ENCODE measurements at regions not wholly inside any gene's neighbourhood (a gene's known extent, or its start where the extent isn't known, plus 50 kb on each side); places are given as distances from the start of the nearest gene placed in this dataset.
"Not testable (repeated sequence)": the region's sequence is repeated elsewhere in the genome, so short reads cannot be mapped to it uniquely, and the experiment has no call there.

DNA sequence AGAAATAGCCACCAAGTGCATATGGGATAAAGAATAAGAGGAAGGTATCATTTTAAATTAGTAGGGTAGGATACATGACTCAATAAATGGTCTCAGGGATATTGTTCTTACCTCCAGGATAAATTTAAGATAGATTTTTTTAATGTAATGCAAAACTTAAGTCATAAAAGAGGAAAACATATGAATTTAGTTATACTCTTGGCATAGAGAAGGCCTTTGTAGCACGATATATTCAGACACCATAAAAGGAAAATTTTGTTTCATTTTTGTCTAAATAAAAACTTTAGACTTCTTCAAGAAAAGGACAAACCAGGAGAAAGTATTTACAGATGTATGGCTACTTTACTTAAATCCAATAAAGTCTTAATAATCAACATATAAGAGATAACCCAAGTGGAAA, 78.5 kb upstream of the CAB39 start:
- Histone ChIP-seq H3K36me3 (replicated peaks in 1 of 2; ENCODE audit: control extremely low read depth in 1 of 2, control insufficient read depth in 1 of 2, extremely low read depth in 1 of 2, insufficient read depth in 2 of 2, low read length in 1 of 2) (no peaks in the 10 kb centered on the region), H2AFZ (ENCODE audit: insufficient read depth, low read depth, low read length, poor library complexity, severe bottlenecking) (no peak overlapping the region), H3K79me2 (ENCODE audit: control insufficient read depth, insufficient read depth, low read length) (no peaks in the 10 kb centered on the region), H3K27ac (ENCODE audit: low read length in 2 of 2) (no peak overlapping the region), H3K4me1 (ENCODE audit: control insufficient read depth in 2 of 2, insufficient read depth in 2 of 2, low read length in 2 of 2) (peaks cover 11 to 13% of the 10 kb centered on the region in 2 donors), H3K27me3 (replicated peaks in 1 of 4; ENCODE audit: control extremely low read depth in 1 of 4, control insufficient read depth in 3 of 4, insufficient read depth in 4 of 4, low read length in 3 of 4) (no peaks in the 10 kb centered on the region), H3K9me3 (ENCODE audit: control extremely low read depth in 1 of 3, control insufficient read depth in 2 of 3, insufficient read depth in 1 of 3, low read length in 2 of 3) (no peaks in the 10 kb centered on the region), H4K20me1 (ENCODE audit: control insufficient read depth, insufficient read depth, low read length, poor library complexity, severe bottlenecking) (no peaks in the 10 kb centered on the region), H3K9ac (ENCODE audit: low read length) (no peak overlapping the region), H3K4me3 (ENCODE audit: control extremely low read depth in 1 of 5, extremely low read depth in 1 of 5, insufficient read depth in 1 of 5, low read depth in 2 of 5, low read length in 4 of 5) (no peak overlapping the region), H3K4me2 (replicated peaks; ENCODE audit: low read depth, low read length, poor library complexity, severe bottlenecking) (no peak overlapping the region)
- Mint-ChIP-seq H3K4me3 (no peak overlapping the region), H3K9me3 (ENCODE audit: insufficient read depth) (no peaks in the 10 kb centered on the region), H3K27ac (no peak overlapping the region), H3K4me1 (peaks cover 13% of the 10 kb centered on the region), H3K27me3 (no peaks in the 10 kb centered on the region)
- TF ChIP-seq, protein P1, sequence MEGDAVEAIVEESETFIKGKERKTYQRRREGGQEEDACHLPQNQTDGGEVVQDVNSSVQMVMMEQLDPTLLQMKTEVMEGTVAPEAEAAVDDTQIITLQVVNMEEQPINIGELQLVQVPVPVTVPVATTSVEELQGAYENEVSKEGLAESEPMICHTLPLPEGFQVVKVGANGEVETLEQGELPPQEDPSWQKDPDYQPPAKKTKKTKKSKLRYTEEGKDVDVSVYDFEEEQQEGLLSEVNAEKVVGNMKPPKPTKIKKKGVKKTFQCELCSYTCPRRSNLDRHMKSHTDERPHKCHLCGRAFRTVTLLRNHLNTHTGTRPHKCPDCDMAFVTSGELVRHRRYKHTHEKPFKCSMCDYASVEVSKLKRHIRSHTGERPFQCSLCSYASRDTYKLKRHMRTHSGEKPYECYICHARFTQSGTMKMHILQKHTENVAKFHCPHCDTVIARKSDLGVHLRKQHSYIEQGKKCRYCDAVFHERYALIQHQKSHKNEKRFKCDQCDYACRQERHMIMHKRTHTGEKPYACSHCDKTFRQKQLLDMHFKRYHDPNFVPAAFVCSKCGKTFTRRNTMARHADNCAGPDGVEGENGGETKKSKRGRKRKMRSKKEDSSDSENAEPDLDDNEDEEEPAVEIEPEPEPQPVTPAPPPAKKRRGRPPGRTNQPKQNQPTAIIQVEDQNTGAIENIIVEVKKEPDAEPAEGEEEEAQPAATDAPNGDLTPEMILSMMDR (IDR thresholded peaks at IDR 0.05) = no peak
- no peak for TF ChIP-seq EZH2 (IDR thresholded peaks at IDR 0.05; ENCODE audit: borderline replicate concordance, insufficient read depth, low read depth, low read length, poor library complexity, severe bottlenecking)
- WGBS (ENCODE audit: insufficient coverage) = no CpG with 5 or more reads among the region's 1 CpG
- POLR2A ChIA-PET = interaction anchor here (0.7 kb wide), 1 partner anchor 74 kb away, joined by 7 read pairs; no protein-coding TSS in a partner anchor
- ATAC-seq (ENCODE audit: low read depth) (no peak), DNase-seq (no peak)
- CTCF ChIA-PET = interaction anchor here (0.7 kb wide), 1 partner anchor 10 kb away, joined by 3 read pairs; no protein-coding TSS in a partner anchor
- intact Hi-C loops (cut with micrococcal nuclease) = no loop called here

DNA sequence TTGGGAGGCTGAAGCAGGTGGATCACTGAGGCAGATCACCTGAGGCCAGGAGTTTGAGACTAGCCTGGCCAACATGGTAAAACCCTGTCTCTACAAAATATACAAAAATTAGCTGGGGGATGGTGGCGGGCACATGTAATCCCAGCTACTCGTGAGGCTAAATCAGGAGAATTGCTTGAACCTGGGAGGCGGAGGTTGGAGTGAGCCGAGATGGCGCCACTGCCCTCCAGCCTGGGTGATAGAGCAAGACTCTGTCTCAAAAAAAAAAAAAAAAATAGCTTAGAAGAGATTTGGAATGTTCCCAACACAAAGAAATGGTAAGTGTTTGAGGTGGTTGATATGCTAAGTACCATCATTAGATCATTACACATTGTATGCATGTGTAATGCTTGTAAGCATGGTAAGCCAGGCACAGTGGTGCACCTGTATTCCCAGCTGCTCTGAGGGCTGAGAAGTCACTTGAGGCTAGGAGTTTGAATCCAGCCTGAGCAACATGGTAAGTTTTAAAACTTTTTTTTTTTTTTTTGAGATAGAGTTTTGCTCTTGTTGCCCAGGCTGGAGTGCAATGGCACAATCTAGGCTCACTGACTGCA, 77.8 kb upstream of the CAB39 start:
- CTCF ChIA-PET; intact Hi-C loops (cut with micrococcal nuclease); H3K4me3 ChIP-seq (ENCODE audit: control extremely low read depth in 1 of 5, extremely low read depth in 1 of 5, insufficient read depth in 1 of 5, low read depth in 2 of 5, low read length in 4 of 5); H3K4me3 Mint-ChIP-seq; H3K79me2 ChIP-seq (ENCODE audit: control insufficient read depth, insufficient read depth, low read length); H3K9me3 Mint-ChIP-seq (ENCODE audit: insufficient read depth); H3K9ac ChIP-seq (ENCODE audit: low read length); H3K36me3 ChIP-seq (replicated peaks in 1 of 2; ENCODE audit: control extremely low read depth in 1 of 2, control insufficient read depth in 1 of 2, extremely low read depth in 1 of 2, insufficient read depth in 2 of 2, low read length in 1 of 2); H3K4me2 ChIP-seq (replicated peaks; ENCODE audit: low read depth, low read length, poor library complexity, severe bottlenecking); H3K27me3 ChIP-seq (replicated peaks in 1 of 4; ENCODE audit: control extremely low read depth in 1 of 4, control insufficient read depth in 3 of 4, insufficient read depth in 4 of 4, low read length in 3 of 4); H3K27ac ChIP-seq (ENCODE audit: low read length in 2 of 2); H3K9me3 ChIP-seq (ENCODE audit: control extremely low read depth in 1 of 3, control insufficient read depth in 2 of 3, insufficient read depth in 1 of 3, low read length in 2 of 3); DNase-seq; H2AFZ ChIP-seq (ENCODE audit: insufficient read depth, low read depth, low read length, poor library complexity, severe bottlenecking); H3K27me3 Mint-ChIP-seq; H3K27ac Mint-ChIP-seq; H4K20me1 ChIP-seq (ENCODE audit: control insufficient read depth, insufficient read depth, low read length, poor library complexity, severe bottlenecking); ATAC-seq (ENCODE audit: low read depth): not testable (repeated sequence)
- POLR2A ChIA-PET = interaction anchor here (0.6 to 0.7 kb wide), 3 partner anchors 75 to 713 kb away, joined by 4 to 7 read pairs (median 5); partner anchors contain the start of gene TRIP12
- WGBS (ENCODE audit: insufficient coverage) = 100% methylated on average over 3 of the region's 5 CpGs
- peaks cover 11 to 13% of the 10 kb centered on the region in 2 donors for H3K4me1 ChIP-seq (ENCODE audit: control insufficient read depth in 2 of 2, insufficient read depth in 2 of 2, low read length in 2 of 2)
- H3K4me1 Mint-ChIP-seq = peaks cover 14% of the 10 kb centered on the region

Measured in B cell (primary cell).